Loucy (cell line): ENCODE measurements at regions not wholly inside any gene's neighbourhood (a gene's known extent, or its start where the extent isn't known, plus 50 kb on each side); places are given as distances from the start of the nearest gene placed in this dataset.
"Not testable (repeated sequence)": the region's sequence is repeated elsewhere in the genome, so short reads cannot be mapped to it uniquely, and the experiment has no call there.

Source experiments
- CTCF ChIP-seq: fragments of 200-600 bp; sonication (generic); conservative IDR thresholded peaks from 2 replicates; pipeline ENCODE4 v1.5.1; 2014; ENCODE audit warnings: mild to moderate bottlenecking, antibody characterized with exemption, low read length
- EZH2phosphoT487 ChIP-seq: fragments of 200-600 bp; IDR thresholded peaks from 2 replicates; pipeline ENCODE4 v1.6.1; 2018; ENCODE audit warnings: antibody characterized with exemption, mild to moderate bottlenecking, moderate library complexity, borderline replicate concordance

- TF ChIP-seq CTCF, EZH2phosphoT487: not testable (repeated sequence)
These were observed 68.1 kb upstream of the BOD1 start for GRCh38 chr5:173684535-173684934.
